Breast epithelium (tissue), 3 donors: ENCODE measurements at regions not wholly inside any gene's neighbourhood (a gene's known extent, or its start where the extent isn't known, plus 50 kb on each side); places are given as distances from the start of the nearest gene placed in this dataset.

Source experiments
- POLR2A ChIP-seq: fragments of 450-650 bp; IDR thresholded peaks from one replicate; pipeline ENCODE4 v1.6.1; 2016; ENCODE audit warnings: antibody characterized with exemption, mild to moderate bottlenecking, moderate library complexity
- TF ChIP-seq, protein P1 (sequence below), 3 donors: fragments of 450-650 bp; IDR thresholded peaks; one replicate each; pipeline ENCODE4 v1.5.1; 2016 to 2017; ENCODE audit warnings: antibody characterized with exemption in 3 of 3, mild to moderate bottlenecking in 3 of 3, moderate library complexity in 3 of 3

DNA sequence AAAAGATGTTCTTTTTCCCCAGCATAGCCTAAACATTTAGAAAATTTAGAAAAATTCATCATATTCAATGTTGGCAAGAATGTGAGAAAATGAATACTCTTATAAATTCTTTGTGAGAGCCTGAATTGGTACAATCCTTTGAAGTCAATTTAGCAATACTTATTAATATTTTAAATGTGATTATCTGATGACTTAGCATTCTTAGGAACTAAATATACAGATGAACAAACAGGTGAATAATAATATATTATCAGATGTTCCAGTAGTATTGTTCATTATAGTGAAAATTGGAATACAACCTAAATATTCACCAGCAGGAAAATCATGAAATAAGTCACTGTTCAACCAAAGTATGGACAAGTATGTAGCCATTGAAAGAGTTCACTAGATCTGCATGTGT, 55.5 kb upstream of the MEIS1 start:
- TF ChIP-seq, protein P1, sequence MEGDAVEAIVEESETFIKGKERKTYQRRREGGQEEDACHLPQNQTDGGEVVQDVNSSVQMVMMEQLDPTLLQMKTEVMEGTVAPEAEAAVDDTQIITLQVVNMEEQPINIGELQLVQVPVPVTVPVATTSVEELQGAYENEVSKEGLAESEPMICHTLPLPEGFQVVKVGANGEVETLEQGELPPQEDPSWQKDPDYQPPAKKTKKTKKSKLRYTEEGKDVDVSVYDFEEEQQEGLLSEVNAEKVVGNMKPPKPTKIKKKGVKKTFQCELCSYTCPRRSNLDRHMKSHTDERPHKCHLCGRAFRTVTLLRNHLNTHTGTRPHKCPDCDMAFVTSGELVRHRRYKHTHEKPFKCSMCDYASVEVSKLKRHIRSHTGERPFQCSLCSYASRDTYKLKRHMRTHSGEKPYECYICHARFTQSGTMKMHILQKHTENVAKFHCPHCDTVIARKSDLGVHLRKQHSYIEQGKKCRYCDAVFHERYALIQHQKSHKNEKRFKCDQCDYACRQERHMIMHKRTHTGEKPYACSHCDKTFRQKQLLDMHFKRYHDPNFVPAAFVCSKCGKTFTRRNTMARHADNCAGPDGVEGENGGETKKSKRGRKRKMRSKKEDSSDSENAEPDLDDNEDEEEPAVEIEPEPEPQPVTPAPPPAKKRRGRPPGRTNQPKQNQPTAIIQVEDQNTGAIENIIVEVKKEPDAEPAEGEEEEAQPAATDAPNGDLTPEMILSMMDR (IDR thresholded peaks at IDR 0.05) = no peak
- TF ChIP-seq POLR2A = no peak
